GM18499 (cell line): ENCODE measurements at regions not wholly inside any gene's neighbourhood (a gene's known extent, or its start where the extent isn't known, plus 50 kb on each side); places are given as distances from the start of the nearest gene placed in this dataset.
"Not testable (repeated sequence)": the region's sequence is repeated elsewhere in the genome, so short reads cannot be mapped to it uniquely, and the experiment has no call there.

Experiments
- ATAC-seq: cut with Tn5 transposase; IDR thresholded peaks from one replicate; pipeline ENCODE4 v1.9.1; 2021; ENCODE audit warnings: moderate number of reproducible peaks; ENCODE audit not compliant: insufficient read depth, unreplicated experiment

GRCh38 chr6:134590004-134590403 is 272.1 kb upstream of the SGK1 start:
- ATAC-seq = no peak

- ATAC-seq = no peak
Observed at GRCh38 chr6:134589512-134589911, 271.6 kb upstream of the SGK1 start.

GRCh38 chr6:134588267-134588666 is 270.4 kb upstream of the SGK1 start:
- no peak for ATAC-seq

- no peak for ATAC-seq
Observed at GRCh38 chr6:134585517-134585873, 267.6 kb upstream of the SGK1 start.

GRCh38 chr6:134584847-134585516 is 267.1 kb upstream of the SGK1 start:
- ATAC-seq = no peak

- no peak for ATAC-seq
Observed at GRCh38 chr6:134577998-134578397, 260.1 kb upstream of the SGK1 start.

GRCh38 chr6:134575221-134575620 is 257.3 kb upstream of the SGK1 start:
- ATAC-seq = no peak

GRCh38 chr6:134574491-134574890 is 256.6 kb upstream of the SGK1 start:
- ATAC-seq = no peak

GRCh38 chr6:134569996-134570395 is 252.1 kb upstream of the SGK1 start:
- ATAC-seq = not testable (repeated sequence)

- ATAC-seq = no peak
Observed at GRCh38 chr6:134564705-134565104, 246.8 kb upstream of the SGK1 start.

GRCh38 chr6:134560019-134560418 is 242.1 kb upstream of the SGK1 start:
- ATAC-seq = no peak

- no peak for ATAC-seq
Observed at GRCh38 chr6:134557509-134557908, 239.6 kb upstream of the SGK1 start.

- ATAC-seq = no peak
Observed at GRCh38 chr6:134555672-134556071, 237.8 kb upstream of the SGK1 start.

- no peak for ATAC-seq
Observed at GRCh38 chr6:134553936-134554335, 236.0 kb upstream of the SGK1 start.

GRCh38 chr6:134551245-134551960 is 233.5 kb upstream of the SGK1 start:
- ATAC-seq = no peak

- ATAC-seq = no peak
Observed at GRCh38 chr6:134550604-134551003, 232.7 kb upstream of the SGK1 start.

- ATAC-seq = no peak
Observed at GRCh38 chr6:134549854-134550253, 231.9 kb upstream of the SGK1 start.

- ATAC-seq = no peak
Observed at GRCh38 chr6:134546962-134547645, 229.2 kb upstream of the SGK1 start.

GRCh38 chr6:134544737-134545136 is 226.8 kb upstream of the SGK1 start:
- ATAC-seq = no peak

- no peak for ATAC-seq
Observed at GRCh38 chr6:134543128-134543527, 225.2 kb upstream of the SGK1 start.

- no peak for ATAC-seq
Observed at GRCh38 chr6:134541001-134541400, 223.1 kb upstream of the SGK1 start.
